ENCODE measurements at regions not wholly inside any gene's neighbourhood (a gene's known extent, or its start where the extent isn't known, plus 50 kb on each side); places are given as distances from the start of the nearest gene placed in this dataset.

DNA sequence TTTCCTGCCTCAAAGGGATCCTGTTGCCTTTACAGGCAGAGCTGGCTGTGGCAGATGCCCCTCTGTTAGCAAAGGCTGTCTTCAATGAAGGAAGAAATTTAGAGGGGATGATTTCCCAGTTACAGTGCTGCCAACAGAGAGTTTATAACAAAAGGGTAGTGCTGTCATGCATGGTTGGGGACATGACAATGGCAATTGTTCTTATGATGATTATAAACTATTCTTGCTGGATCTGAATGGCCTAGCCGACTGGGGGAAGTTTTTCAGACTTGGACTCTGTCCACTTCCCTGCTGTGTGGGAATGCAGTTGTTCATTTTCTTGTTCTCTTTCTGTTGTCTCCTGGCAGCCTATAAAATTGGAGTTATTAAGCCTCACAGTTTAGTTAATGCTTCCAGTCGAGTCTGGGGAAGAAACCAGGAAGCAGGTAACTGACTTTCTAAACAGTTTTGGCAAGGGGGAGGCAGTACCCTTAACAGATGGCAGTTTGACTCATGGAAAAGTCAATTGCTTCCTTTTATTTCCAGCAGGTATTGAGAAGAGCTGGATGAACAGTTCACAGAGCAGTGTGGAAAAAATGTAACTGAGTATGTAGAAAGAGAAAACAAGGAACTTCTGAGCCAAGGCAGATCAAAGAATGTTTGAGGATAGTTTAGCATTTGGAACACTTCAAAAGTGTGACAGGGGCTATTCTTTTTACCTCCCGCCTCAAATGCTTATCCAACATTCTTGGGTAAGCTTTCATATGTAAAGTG is 582.6 kb downstream of the RAPGEF2 start:
- TF ChIP-seq POLR2A (IDR thresholded peaks at IDR 0.05), result no peak
- TF ChIP-seq, protein P1, sequence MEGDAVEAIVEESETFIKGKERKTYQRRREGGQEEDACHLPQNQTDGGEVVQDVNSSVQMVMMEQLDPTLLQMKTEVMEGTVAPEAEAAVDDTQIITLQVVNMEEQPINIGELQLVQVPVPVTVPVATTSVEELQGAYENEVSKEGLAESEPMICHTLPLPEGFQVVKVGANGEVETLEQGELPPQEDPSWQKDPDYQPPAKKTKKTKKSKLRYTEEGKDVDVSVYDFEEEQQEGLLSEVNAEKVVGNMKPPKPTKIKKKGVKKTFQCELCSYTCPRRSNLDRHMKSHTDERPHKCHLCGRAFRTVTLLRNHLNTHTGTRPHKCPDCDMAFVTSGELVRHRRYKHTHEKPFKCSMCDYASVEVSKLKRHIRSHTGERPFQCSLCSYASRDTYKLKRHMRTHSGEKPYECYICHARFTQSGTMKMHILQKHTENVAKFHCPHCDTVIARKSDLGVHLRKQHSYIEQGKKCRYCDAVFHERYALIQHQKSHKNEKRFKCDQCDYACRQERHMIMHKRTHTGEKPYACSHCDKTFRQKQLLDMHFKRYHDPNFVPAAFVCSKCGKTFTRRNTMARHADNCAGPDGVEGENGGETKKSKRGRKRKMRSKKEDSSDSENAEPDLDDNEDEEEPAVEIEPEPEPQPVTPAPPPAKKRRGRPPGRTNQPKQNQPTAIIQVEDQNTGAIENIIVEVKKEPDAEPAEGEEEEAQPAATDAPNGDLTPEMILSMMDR (IDR thresholded peaks at IDR 0.05), result no peak

All from ovary (tissue), 3 donors.